DND-41 (cell line): ENCODE measurements at regions not wholly inside any gene's neighbourhood (a gene's known extent, or its start where the extent isn't known, plus 50 kb on each side); places are given as distances from the start of the nearest gene placed in this dataset.

ENCODE experiments used
- ATAC-seq: fragments of 200-7000 bp; cut with Tn5 transposase; 3 replicates; pipeline ENCODE4 v1.9.1; 2021; ENCODE audit warnings: low read depth; ENCODE audit not compliant: insufficient read depth
- DNase-seq: peaks from one replicate; pipeline ENCODE4 v3.0.0-alpha.2; 2020
- H2AFZ ChIP-seq: 2 replicates; pipeline ENCODE4 v1.6.0; 2012; ENCODE audit warnings: low read depth, low read length
- H3K27ac ChIP-seq: 2 replicates; pipeline ENCODE4 v1.5.1; 2012; ENCODE audit warnings: low read length, inconsistent platforms
- H3K27me3 ChIP-seq: fragments of 200-600 bp; sonication (generic); 2 replicates; pipeline ENCODE4 v1.6.0; 2012; ENCODE audit warnings: low read length, mild to moderate bottlenecking, inconsistent platforms; ENCODE audit not compliant: insufficient read depth, poor library complexity
- H3K36me3 ChIP-seq: 2 replicates; pipeline ENCODE4 v1.5.1; 2012; ENCODE audit warnings: low read length, inconsistent platforms; ENCODE audit not compliant: insufficient read depth
- H3K4me1 ChIP-seq: 2 replicates; pipeline ENCODE4 v1.5.1; 2012; ENCODE audit warnings: mild to moderate bottlenecking, low read length; ENCODE audit not compliant: insufficient read depth
- H3K4me2 ChIP-seq: 2 replicates; pipeline ENCODE4 v1.6.0; 2012; ENCODE audit warnings: mild to moderate bottlenecking, moderate library complexity, low read length, inconsistent platforms; ENCODE audit not compliant: insufficient read depth
- H3K4me3 ChIP-seq, 2 experiments: fragments of 200-600 bp in 1 of 2; shearing (Covaris generic) in 1 of 2; 2 replicates each; pipeline ENCODE4 v1.5.1; 2012 to 2016; ENCODE audit warnings: inconsistent platforms in 2 of 2, low read length in 2 of 2, mild to moderate bottlenecking in 2 of 2, low read depth in 1 of 2, moderate library complexity in 1 of 2
- H3K79me2 ChIP-seq: 2 replicates; pipeline ENCODE4 v1.6.0; 2012; ENCODE audit warnings: low read length, inconsistent platforms; ENCODE audit not compliant: insufficient read depth
- H3K9ac ChIP-seq: 2 replicates; pipeline ENCODE4 v1.6.0; 2012; ENCODE audit warnings: low read depth, mild to moderate bottlenecking, inconsistent platforms, low read length, moderate library complexity
- H3K9me3 ChIP-seq: 2 replicates; pipeline ENCODE4 v1.5.1; 2012; ENCODE audit warnings: low read length, moderate library complexity, mild to moderate bottlenecking, inconsistent platforms; ENCODE audit not compliant: insufficient read depth, severe bottlenecking
- H4K20me1 ChIP-seq: 2 replicates; pipeline ENCODE4 v1.6.0; 2012; ENCODE audit warnings: low read length; ENCODE audit not compliant: insufficient read depth
- CTCF ChIP-seq: IDR thresholded peaks from 2 replicates; pipeline ENCODE4 v1.5.1; 2012; ENCODE audit warnings: borderline replicate concordance, low read length, moderate library complexity, mild to moderate bottlenecking; ENCODE audit not compliant: poor library complexity, severe bottlenecking; ENCODE audit errors: extremely low read depth
- EZH2 ChIP-seq: IDR thresholded peaks from 3 replicates; pipeline ENCODE4 v1.6.1; 2012; ENCODE audit warnings: borderline replicate concordance, low read depth, mild to moderate bottlenecking, moderate library complexity, low read length, inconsistent platforms; ENCODE audit not compliant: severe bottlenecking

- H3K27me3 ChIP-seq = peaks cover 2% of the 10 kb centered on the region
- no peak overlapping the region for H3K4me2 ChIP-seq
- no peaks in the 10 kb centered on the region for H3K9me3 ChIP-seq
- no peak overlapping the region for H3K27ac ChIP-seq
- DNase-seq (no peak), ATAC-seq (no peak)
- H3K36me3 ChIP-seq = no peaks in the 10 kb centered on the region
- H4K20me1 ChIP-seq = no peaks in the 10 kb centered on the region
- TF ChIP-seq EZH2 = no peak
- TF ChIP-seq CTCF = no peak
- no peaks in the 10 kb centered on the region for H3K79me2 ChIP-seq
- no peak overlapping the region for H2AFZ ChIP-seq
- H3K4me1 ChIP-seq = no peaks in the 10 kb centered on the region
- H3K9ac ChIP-seq = no peak overlapping the region
- H3K4me3 ChIP-seq = no peak overlapping the region
These were observed 174.8 kb downstream of the MINAR1 start for GRCh38 chr15:79606831-79607355.

GRCh38 chr15:79608066-79608864 lies 176.1 kb downstream of the MINAR1 start:
- Histone ChIP-seq H3K9ac (no peak overlapping the region), H3K4me1 (no peaks in the 10 kb centered on the region), H4K20me1 (no peaks in the 10 kb centered on the region), H3K79me2 (no peaks in the 10 kb centered on the region), H3K36me3 (no peaks in the 10 kb centered on the region), H3K27me3 (peaks cover 6% of the 10 kb centered on the region), H3K9me3 (no peaks in the 10 kb centered on the region), H3K27ac (no peak overlapping the region), H3K4me3 (no peak overlapping the region), H3K4me2 (no peak overlapping the region), H2AFZ (no peak overlapping the region)
- DNase-seq (no peak), ATAC-seq (no peak)
- TF ChIP-seq EZH2 (no peak), CTCF (no peak)

GRCh38 chr15:79609506-79609905 lies 177.4 kb downstream of the MINAR1 start:
- Histone ChIP-seq H3K4me2 (no peak overlapping the region), H3K9me3 (no peaks in the 10 kb centered on the region), H3K79me2 (no peaks in the 10 kb centered on the region), H3K36me3 (no peaks in the 10 kb centered on the region), H3K4me1 (no peaks in the 10 kb centered on the region), H3K4me3 (no peak overlapping the region), H3K27me3 (peaks cover 6% of the 10 kb centered on the region), H4K20me1 (no peaks in the 10 kb centered on the region), H2AFZ (no peak overlapping the region), H3K9ac (no peak overlapping the region), H3K27ac (no peak overlapping the region)
- TF ChIP-seq CTCF = no peak
- TF ChIP-seq EZH2 = no peak
- no peak for DNase-seq
- ATAC-seq = no peak
